ENCODE measurements at regions not wholly inside any gene's neighbourhood (a gene's known extent, or its start where the extent isn't known, plus 50 kb on each side); places are given as distances from the start of the nearest gene placed in this dataset.
"Not testable (repeated sequence)": the region's sequence is repeated elsewhere in the genome, so short reads cannot be mapped to it uniquely, and the experiment has no call there.

- TF ChIP-seq POLR2A, POLR2AphosphoS5 (IDR thresholded peaks at IDR 0.05): not testable (repeated sequence)
- TF ChIP-seq, protein P1, sequence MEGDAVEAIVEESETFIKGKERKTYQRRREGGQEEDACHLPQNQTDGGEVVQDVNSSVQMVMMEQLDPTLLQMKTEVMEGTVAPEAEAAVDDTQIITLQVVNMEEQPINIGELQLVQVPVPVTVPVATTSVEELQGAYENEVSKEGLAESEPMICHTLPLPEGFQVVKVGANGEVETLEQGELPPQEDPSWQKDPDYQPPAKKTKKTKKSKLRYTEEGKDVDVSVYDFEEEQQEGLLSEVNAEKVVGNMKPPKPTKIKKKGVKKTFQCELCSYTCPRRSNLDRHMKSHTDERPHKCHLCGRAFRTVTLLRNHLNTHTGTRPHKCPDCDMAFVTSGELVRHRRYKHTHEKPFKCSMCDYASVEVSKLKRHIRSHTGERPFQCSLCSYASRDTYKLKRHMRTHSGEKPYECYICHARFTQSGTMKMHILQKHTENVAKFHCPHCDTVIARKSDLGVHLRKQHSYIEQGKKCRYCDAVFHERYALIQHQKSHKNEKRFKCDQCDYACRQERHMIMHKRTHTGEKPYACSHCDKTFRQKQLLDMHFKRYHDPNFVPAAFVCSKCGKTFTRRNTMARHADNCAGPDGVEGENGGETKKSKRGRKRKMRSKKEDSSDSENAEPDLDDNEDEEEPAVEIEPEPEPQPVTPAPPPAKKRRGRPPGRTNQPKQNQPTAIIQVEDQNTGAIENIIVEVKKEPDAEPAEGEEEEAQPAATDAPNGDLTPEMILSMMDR (IDR thresholded peaks at IDR 0.05 in 8 of 11, conservative IDR thresholded peaks at IDR 0.05 in 3 of 11), result not testable (repeated sequence)
Measured at GRCh38 chr2:95677833-95678232, 86.0 kb downstream of the TRIM43 start.

All from spleen (tissue), 7 donors.